Ectodermal cell (in vitro differentiated cells): ENCODE measurements at regions not wholly inside any gene's neighbourhood (a gene's known extent, or its start where the extent isn't known, plus 50 kb on each side); places are given as distances from the start of the nearest gene placed in this dataset.

Experiments
- H3K27ac ChIP-seq: 2 replicates; pipeline ENCODE4 v1.7.0; 2013; ENCODE audit warnings: mild to moderate bottlenecking, low read depth, low read length; ENCODE audit not compliant: insufficient read depth, poor library complexity, severe bottlenecking
- H3K27me3 ChIP-seq: 2 replicates; pipeline ENCODE4 v1.7.0; 2013; ENCODE audit warnings: mild to moderate bottlenecking, low read length; ENCODE audit not compliant: insufficient read depth, control insufficient read depth, poor library complexity, severe bottlenecking
- H3K36me3 ChIP-seq: one replicate; pipeline ENCODE4 v1.7.0; 2013; ENCODE audit warnings: low read length; ENCODE audit not compliant: control insufficient read depth, insufficient read depth
- H3K4me1 ChIP-seq: one replicate; pipeline ENCODE4 v1.7.0; 2013; ENCODE audit warnings: low read length; ENCODE audit not compliant: control insufficient read depth, insufficient read depth
- H3K4me3 ChIP-seq: 2 replicates; pipeline ENCODE4 v1.7.0; 2013; ENCODE audit warnings: low read depth, low read length, control low read depth; ENCODE audit not compliant: insufficient read depth
- H3K9me3 ChIP-seq: 2 replicates; pipeline ENCODE4 v1.7.0; 2013; ENCODE audit warnings: mild to moderate bottlenecking, low read length, moderate library complexity; ENCODE audit not compliant: control insufficient read depth
- WGBS, 2 experiments: methylation state at CpG; one replicate each; pipeline ENCODE4 v1.1.7; 2013; ENCODE audit warnings: missing lambda C conversion rate in 2 of 2; 5-methylcytosine and 5-hydroxymethylcytosine counted together

DNA sequence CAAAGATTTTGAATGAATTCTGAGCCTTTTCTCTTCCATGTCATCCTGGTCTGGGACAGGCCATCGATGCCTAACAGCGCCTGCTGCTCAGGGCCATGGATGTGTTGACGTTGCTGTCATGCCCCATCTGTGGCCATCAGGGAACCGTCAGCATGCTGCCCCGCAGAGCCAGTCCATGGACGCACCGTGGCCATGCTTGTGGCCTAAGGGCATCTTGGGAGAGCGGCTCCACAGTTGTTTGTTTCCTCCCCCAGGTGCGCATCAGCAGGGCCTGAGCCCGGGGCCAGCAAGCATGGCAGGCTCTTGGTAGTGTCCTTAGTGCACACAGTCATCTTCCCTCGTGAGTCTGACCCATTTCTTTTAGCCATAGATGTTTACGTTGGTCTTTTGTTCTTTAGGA lies 142.7 kb downstream of the VAPA start:
- 94% methylated on average over 12 of the region's 12 CpGs for WGBS, 2 experiments
- no peak overlapping the region for H3K27ac ChIP-seq
- peaks cover 9% of the 10 kb centered on the region for H3K4me1 ChIP-seq
- H3K36me3 ChIP-seq, result no peaks in the 10 kb centered on the region
- peaks cover 3% of the 10 kb centered on the region for H3K27me3 ChIP-seq
- no peak overlapping the region for H3K4me3 ChIP-seq
- no peaks in the 10 kb centered on the region for H3K9me3 ChIP-seq

DNA sequence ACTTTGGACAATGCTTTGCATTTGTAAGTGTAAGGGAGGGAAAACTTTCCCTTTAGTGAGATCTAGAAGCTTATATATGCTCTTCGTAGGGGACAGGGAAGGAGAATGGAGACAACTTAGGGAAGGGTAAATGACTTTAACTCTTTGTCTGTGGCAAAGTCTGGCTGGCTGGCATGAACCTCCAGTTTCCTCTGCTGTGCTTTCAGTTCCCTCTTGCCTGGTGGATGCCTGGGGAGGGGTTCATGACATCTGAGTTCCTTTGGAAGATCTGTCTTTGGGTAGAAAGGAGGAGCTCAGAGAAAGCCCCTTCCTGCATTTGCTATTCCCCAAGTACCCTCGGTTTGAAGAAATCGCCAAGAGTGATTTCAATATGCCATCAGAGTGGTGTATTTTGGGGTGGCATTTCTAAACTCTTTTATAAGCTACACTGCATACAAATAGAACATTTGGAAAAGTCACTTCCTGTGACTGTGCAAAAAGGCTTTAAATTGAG lies 143.6 kb downstream of the VAPA start:
- no peak overlapping the region for H3K27ac ChIP-seq
- WGBS, 2 experiments, result 90 to 93% methylated on average over 3 of the region's 3 CpGs

DNA sequence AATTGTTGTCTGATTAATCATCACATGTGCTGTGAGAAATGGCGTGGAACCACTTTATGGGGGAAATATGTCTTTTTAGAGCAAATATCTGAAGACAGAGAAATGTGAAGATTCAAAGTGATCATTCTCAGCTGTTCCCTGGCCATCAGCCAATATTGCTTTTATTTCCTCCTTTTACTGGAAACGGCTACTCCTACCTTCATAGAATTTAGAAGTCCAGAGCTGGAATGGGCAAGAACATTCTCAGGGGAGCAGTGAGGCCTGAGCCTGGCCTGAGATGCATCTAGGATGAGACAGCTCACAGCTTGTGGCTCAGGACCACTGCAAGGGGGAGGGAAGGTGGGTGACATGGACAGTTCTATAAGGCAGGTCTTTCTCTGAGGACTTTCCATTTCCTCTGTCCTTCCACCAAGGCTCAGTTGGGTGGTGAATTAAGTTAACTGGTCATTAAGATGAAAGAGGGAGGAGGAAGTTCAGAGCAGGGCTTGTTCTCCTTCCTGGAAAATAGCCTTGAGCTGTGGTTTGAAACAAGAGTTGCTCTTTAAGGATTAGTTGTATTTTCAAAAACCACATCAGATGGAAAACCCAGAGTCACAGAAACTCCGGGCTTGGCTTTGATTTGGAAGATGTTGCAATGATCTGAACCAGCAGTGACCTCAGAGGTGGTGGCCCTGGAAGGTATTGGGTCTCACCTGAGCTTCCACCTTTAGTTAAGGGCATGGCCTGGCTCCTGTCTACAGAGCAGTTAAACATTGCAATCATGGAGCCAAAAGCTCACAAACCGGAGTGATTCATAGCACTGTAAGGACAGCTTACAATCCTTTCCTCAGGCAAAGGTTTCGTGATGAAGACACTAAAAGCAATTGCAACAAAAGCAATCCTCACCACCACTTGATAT lies 144.3 kb downstream of the VAPA start:
- Histone ChIP-seq H3K4me3 (no peak overlapping the region), H3K27ac (no peak overlapping the region), H3K9me3 (no peaks in the 10 kb centered on the region), H3K36me3 (no peaks in the 10 kb centered on the region), H3K27me3 (peaks cover 3% of the 10 kb centered on the region), H3K4me1 (peaks cover 9% of the 10 kb centered on the region)
- 93 to 95% methylated on average over 5 of the region's 5 CpGs for WGBS, 2 experiments

More for the DNA sequence above, 143.6 kb downstream of the VAPA start:
- Histone ChIP-seq H3K9me3 (no peaks in the 10 kb centered on the region), H3K36me3 (no peaks in the 10 kb centered on the region), H3K27me3 (peaks cover 3% of the 10 kb centered on the region), H3K4me3 (no peak overlapping the region), H3K4me1 (peaks cover 9% of the 10 kb centered on the region)

DNA sequence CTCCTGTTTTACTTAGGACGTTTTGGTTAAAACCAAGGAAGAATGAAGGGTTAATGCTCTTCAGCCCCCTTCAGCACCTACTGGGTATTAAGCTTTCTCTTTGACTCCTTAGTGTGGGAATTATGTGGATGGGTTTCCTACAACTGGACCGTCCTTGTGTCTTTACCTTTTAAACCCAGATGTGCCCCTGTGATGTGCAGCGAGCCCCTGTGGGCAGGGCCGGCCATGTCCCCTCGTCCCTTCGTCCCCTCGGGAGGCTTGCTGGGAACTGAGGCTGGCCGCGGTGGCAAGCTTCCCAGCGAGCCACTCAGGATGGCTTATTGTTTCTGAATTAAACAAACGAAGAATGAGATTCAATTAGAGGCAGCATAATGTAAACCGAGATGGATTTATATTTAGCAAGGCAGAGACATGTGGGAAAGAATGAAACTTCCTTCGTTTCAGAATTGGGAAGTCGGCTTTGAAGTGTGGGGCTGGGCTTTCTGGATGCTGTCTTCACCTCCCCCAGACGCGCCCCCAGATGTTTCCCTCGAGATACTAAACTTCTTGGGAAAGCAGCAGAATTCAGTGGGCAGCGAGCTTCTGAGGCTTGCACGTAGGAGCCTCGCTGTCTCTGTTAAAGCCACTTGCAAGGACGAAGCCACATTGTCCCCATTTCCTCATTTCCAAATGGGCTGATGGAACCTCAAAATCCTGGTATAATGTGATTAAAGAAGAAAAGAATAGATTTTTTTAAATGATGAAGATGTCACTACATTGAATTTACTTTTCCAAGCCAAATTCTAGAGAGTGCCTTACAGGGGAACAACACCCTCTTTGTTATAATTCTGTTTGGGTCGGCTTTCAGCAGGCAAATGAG lies 146.0 kb downstream of the VAPA start:
- H3K27ac ChIP-seq, result no peak overlapping the region
- H3K9me3 ChIP-seq, result no peaks in the 10 kb centered on the region
- H3K36me3 ChIP-seq, result no peaks in the 10 kb centered on the region
- peaks cover 9% of the 10 kb centered on the region for H3K4me1 ChIP-seq
- peaks cover 3% of the 10 kb centered on the region for H3K27me3 ChIP-seq
- no peak overlapping the region for H3K4me3 ChIP-seq
- 83% methylated on average over 22 of the region's 22 CpGs for WGBS, 2 experiments

DNA sequence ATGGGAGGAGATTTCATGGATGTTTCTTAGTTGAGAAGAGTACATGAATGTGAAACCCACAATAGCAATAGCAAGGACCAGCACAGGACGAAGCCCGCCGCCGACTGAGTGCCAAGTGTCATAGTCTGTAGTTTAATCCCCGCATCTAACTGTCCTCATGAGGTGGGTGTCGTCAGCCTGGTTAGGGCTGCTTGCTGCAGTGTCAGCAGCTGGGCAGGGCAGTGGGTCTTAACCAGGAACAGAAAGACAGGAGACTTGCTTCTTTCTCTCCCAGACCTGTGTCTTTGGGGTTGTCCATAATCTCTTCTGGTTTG lies 146.6 kb downstream of the VAPA start:
- Histone ChIP-seq H3K27ac (peak overlapping the region; percentile 45), H3K36me3 (no peaks in the 10 kb centered on the region), H3K4me3 (no peak overlapping the region), H3K9me3 (no peaks in the 10 kb centered on the region), H3K4me1 (peaks cover 9% of the 10 kb centered on the region), H3K27me3 (peaks cover 3% of the 10 kb centered on the region)
- 78 to 83% methylated on average over 6 of the region's 6 CpGs for WGBS, 2 experiments

DNA sequence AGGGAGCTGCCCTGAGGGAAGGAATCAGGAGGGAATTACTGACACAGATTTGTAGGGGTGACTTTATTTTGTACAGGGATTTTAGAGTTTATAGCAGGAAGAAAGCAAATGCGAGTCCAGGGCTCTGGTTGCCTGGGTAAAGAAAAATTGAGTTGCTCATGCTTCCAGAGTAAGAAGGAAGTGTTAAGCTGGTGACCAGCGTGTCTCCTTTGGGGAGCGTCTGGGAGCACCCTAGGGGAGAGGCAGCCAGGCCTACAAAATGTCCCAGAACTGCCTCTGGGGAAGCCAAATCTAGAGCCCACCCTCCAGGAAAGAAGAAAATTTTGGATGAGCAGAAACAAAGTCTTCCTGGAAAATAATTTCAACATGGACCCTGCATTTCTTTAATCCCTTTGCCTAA lies 147.0 kb downstream of the VAPA start:
- no peaks in the 10 kb centered on the region for H3K9me3 ChIP-seq
- H3K27me3 ChIP-seq, result peaks cover 3% of the 10 kb centered on the region
- peaks cover 9% of the 10 kb centered on the region for H3K4me1 ChIP-seq
- peak overlapping the region; percentile 45 for H3K27ac ChIP-seq
- 94 to 96% methylated on average over 3 of the region's 3 CpGs for WGBS, 2 experiments
- H3K36me3 ChIP-seq, result no peaks in the 10 kb centered on the region
- no peak overlapping the region for H3K4me3 ChIP-seq

DNA sequence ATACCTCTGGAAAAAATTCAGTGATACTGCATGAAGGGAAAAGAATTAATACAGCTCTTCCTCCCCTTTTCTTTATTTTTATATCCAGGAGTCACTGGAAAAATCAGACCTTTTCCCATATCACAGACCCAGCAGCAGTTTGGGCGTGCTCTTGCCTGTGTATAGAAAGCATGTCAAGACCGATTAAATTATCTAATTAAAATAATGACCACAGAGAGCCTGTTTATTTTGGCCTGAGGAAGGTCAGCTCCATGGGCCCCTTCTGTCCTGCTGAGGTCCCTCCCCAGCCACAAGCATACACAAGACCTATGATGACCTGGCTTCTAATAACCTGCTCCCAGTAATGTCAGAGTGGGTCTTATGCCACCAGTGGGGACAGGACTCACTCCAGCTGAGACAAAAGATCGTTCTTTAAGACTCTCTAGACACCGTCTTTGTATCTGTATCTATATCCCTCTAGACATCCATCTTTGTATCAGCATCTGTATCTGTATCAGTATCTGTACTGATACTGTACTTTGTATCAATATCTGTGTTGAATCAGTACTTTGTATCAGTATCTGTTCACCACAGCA lies 147.8 kb downstream of the VAPA start:
- no peaks in the 10 kb centered on the region for H3K9me3 ChIP-seq

DNA sequence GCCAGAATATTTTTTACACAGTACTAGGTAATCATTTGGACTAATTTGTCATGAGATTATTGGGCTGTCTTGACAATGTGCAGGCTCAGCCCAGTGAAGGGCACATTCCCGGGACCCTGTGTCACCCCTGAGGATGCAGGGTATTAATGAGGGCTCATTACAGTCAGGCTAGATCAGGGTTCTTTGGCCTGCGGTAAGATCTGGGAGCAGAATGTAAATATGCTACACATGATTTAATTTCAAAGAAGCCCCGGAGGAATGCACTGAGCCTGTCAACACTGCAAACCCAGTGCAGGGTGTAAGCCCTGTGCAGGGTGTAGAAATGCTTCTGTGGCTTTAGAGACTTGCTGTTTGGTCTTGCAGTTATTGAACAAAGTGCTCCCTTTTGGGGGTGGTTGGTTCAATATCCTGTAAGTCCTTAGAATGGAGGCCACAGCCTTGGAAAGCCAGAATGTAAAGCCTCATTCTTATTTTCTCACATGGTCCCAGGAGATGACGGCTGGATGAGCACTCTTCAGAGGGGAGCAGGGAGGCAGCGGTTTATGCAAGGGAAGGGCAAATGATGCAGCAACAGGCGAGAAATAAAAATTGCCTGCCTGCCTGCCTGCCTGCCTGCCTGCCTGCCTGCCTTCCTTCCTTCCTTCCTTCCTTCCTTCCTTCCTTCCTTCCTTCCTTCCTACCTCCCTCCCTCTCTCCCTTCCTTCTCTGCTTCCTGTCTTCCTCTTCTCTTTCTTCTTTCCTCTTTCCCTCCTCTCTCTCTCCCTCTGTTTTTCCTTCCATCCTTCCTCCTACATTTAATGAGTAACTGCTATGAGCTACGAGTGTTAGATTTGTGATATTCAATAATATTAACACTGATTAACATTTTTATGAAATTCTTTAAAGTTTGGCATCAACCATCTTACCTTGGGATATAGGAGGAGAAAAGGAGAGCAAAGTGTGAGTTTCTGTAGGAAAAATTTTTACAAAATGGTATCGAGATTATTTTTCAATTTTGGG lies 148.8 kb downstream of the VAPA start:
- H3K4me3 ChIP-seq, result no peak overlapping the region
- 86 to 87% methylated on average over 7 of the region's 8 CpGs for WGBS, 2 experiments
- H3K27ac ChIP-seq, result no peak overlapping the region
- H3K27me3 ChIP-seq, result peaks cover under 1% of the 10 kb centered on the region
- no peaks in the 10 kb centered on the region for H3K36me3 ChIP-seq
- peaks cover 9% of the 10 kb centered on the region for H3K4me1 ChIP-seq
- no peaks in the 10 kb centered on the region for H3K9me3 ChIP-seq

More for the DNA sequence above, 147.8 kb downstream of the VAPA start:
- H3K36me3 ChIP-seq, result no peaks in the 10 kb centered on the region
- 91 to 100% methylated on average over 2 to 4 of the region's 4 CpGs for WGBS, 2 experiments
- peaks cover 3% of the 10 kb centered on the region for H3K27me3 ChIP-seq
- no peak overlapping the region for H3K27ac ChIP-seq
- no peak overlapping the region for H3K4me3 ChIP-seq
- H3K4me1 ChIP-seq, result peaks cover 9% of the 10 kb centered on the region

DNA sequence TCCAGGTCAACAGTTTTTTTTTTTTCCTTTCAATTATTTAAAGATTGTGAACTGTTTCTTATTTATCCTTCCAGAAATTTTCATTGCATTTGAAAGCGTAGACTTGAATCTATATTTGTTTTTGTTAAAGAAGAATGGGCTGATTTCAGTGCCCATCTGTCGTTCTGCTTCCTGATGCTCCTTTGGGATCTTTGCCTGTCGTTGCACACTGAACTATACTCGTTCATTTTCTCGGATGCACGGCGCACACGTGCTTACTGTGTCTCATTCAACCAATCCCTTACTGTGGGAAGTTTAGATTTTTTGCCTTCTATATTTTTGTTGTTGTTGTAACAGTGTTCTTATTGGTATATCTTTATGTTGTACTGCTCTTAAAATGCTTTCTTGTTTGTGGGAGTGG lies 149.7 kb downstream of the VAPA start:
- Histone ChIP-seq H3K4me3 (no peak overlapping the region), H3K9me3 (no peaks in the 10 kb centered on the region), H3K27ac (no peak overlapping the region), H3K4me1 (peaks cover 9% of the 10 kb centered on the region), H3K36me3 (no peaks in the 10 kb centered on the region), H3K27me3 (no peaks in the 10 kb centered on the region)
- 95 to 99% methylated on average over 8 of the region's 8 CpGs for WGBS, 2 experiments
